HL-60 (cell line): ENCODE measurements at regions not wholly inside any gene's neighbourhood (a gene's known extent, or its start where the extent isn't known, plus 50 kb on each side); places are given as distances from the start of the nearest gene placed in this dataset.

Experiments
- DNase-seq, 2 experiments: peaks; one replicate each; pipeline ENCODE4 v3.0.0-alpha.2; 2010 to 2020; ENCODE audit warnings: low read depth in 1 of 2, low spot score in 1 of 2
- H3K27ac ChIP-seq: fragments of 250-450 bp; sonication (Bioruptor Pico); replicated peaks from 2 replicates; pipeline ENCODE4 v1.5.1; 2020; ENCODE audit warnings: mild to moderate bottlenecking, moderate library complexity
- H3K27me3 ChIP-seq: fragments of 250-450 bp; sonication (Bioruptor Pico); 2 replicates; pipeline ENCODE4 v1.5.1; 2021; ENCODE audit warnings: mild to moderate bottlenecking, moderate library complexity; ENCODE audit not compliant: insufficient read depth, poor library complexity, severe bottlenecking
- H3K4me3 ChIP-seq: replicated peaks from 2 replicates; pipeline ENCODE4 v1.5.1; 2011; ENCODE audit warnings: mild to moderate bottlenecking, control low read depth, low read length; ENCODE audit not compliant: insufficient read depth
- CTCF ChIP-seq: IDR thresholded peaks from one replicate; pipeline ENCODE4 v1.5.1; 2011; ENCODE audit warnings: low read length, control low read depth, inconsistent platforms; ENCODE audit not compliant: insufficient read depth
- GABPA ChIP-seq: IDR thresholded peaks from 2 replicates; pipeline ENCODE4 v1.6.1; 2012; ENCODE audit warnings: low read depth
- POLR2AphosphoS5 ChIP-seq: IDR thresholded peaks from 2 replicates; pipeline ENCODE4 v1.6.1; 2012; ENCODE audit warnings: low read depth
- REST ChIP-seq: IDR thresholded peaks from 2 replicates; pipeline ENCODE4 v1.6.1; 2012; ENCODE audit warnings: low read depth; ENCODE audit not compliant: insufficient replicate concordance
- SPI1 ChIP-seq: IDR thresholded peaks from 2 replicates; pipeline ENCODE4 v1.6.1; 2012; ENCODE audit warnings: low read depth, mild to moderate bottlenecking, borderline replicate concordance

- TF ChIP-seq REST (no peak), GABPA (no peak), CTCF (no peak), SPI1 (no peak), POLR2AphosphoS5 (no peak)
- H3K27ac ChIP-seq = no peak overlapping the region
- no peaks in the 10 kb centered on the region for H3K27me3 ChIP-seq
- no peak for DNase-seq
- no peak overlapping the region for H3K4me3 ChIP-seq
Observed at GRCh38 chr6:153583685-153584084, 452.6 kb upstream of the RGS17 start.

DNA sequence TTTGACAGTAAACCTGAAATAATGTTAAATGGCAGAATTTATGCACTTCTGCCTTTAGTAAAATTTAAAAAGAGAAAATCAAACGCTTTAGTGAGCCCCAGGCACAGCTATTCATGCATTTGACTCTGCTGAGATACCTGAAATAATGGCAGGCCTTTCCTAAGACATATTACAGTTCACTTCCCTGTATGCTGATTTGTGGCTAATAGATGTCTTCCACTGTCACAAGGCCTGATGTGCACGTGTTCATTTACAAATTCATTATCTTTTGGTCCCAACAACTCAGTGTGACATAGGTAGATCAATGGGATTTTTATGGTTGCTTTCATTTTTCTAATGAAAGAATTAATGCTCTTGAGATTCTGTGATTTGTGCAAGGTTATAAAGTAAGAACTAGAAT is 449.7 kb upstream of the RGS17 start:
- Histone ChIP-seq H3K4me3 (no peak overlapping the region), H3K27ac (no peak overlapping the region), H3K27me3 (no peaks in the 10 kb centered on the region)
- no peak for TF ChIP-seq POLR2AphosphoS5
- TF ChIP-seq SPI1 = no peak
- no peak for TF ChIP-seq REST
- TF ChIP-seq CTCF = no peak
- DNase-seq = no peak

- no peak overlapping the region for H3K27ac ChIP-seq
- TF ChIP-seq REST = no peak
- no peak for TF ChIP-seq POLR2AphosphoS5
- no peak for TF ChIP-seq CTCF
- no peak for TF ChIP-seq GABPA
- no peak for TF ChIP-seq SPI1
- H3K27me3 ChIP-seq = no peaks in the 10 kb centered on the region
- H3K4me3 ChIP-seq = no peak overlapping the region
- no peak for DNase-seq
Observed at GRCh38 chr6:153575528-153575927, 444.4 kb upstream of the RGS17 start.
